ENCODE measurements at regions not wholly inside any gene's neighbourhood (a gene's known extent, or its start where the extent isn't known, plus 50 kb on each side); places are given as distances from the start of the nearest gene placed in this dataset.

- DNase-seq: no peak
Observed at GRCh38 chr2:237020090-237020489, 65.6 kb upstream of the COPS8 start.

DNA sequence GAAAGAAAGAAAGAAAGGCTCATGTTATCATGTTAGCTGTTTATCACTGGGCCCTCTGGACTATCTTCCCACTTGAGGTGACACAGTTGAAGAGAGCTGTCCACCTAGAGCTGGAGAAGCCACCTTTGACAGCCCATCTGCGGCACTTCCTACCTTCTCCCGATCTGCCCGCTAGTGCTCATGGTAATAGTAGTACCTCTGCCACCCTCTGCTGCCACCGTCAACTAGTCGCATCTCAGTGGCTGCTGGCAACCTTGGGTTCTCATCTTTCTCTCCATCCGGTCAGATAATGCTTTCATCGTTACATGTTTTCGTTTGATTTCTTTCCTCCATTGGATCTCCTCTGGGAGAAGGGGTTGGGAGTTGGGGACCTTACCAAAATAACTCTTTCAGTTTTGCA is 63.2 kb upstream of the COPS8 start:
- no peak for DNase-seq

DNA sequence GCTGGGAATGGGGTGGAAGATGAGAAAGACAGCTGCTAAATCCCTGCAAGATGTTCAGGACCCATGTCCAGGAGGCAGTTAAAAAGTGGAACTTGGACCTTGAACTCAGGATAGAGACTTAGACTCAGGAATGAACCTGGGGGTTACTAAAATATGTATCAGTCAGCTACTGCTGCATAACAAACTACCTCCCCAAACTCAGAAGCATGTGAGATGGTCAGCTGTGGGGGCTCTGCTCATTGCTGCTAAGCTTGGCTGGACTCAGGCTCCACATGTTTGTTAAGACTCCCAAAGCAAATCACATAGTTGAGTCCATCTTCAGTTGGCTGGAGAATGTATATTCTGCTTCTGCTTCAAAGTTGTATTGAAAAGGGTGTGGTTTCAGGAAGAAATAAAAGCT is 61.4 kb upstream of the COPS8 start:
- no peak for DNase-seq

GRCh38 chr2:237025090-237025865 is 60.4 kb upstream of the COPS8 start:
- DNase-seq: no peak

DNA sequence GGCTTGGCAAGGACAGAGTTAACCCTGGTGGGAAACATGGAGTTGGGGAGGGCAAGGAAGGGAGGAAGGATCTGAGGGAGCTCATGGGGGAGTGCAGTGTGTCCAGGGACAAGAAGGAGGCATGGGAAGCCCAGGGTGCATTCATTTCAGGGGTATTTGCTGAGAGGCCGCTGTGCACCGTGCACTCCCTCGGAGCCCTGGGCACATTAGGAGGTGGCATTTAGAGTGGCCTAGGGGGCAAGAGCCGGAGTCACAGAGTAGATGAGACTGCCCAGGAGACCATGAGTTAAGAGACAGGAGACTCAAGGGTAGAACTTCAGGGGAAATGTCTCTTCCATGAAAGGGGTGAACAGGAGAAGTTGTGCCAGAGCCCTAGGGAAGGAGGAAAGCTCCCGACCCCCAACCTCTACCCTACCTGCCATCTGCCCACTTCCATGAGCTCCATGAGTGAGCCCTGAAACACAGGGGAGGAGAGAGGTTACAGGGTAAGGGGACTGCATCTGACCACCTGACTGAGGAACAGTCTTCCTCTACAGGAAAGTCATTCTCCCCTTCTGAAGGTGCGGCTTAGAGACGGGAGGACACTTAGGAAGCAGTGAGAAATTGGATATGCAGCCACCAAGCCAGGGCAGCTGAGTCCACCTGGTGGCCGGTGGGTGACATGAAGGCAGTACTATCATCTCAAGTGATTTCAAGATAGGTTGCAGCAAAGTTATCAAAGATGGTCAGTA is 58.5 kb upstream of the COPS8 start:
- DNase-seq: peak; percentile 16 to 17

DNA sequence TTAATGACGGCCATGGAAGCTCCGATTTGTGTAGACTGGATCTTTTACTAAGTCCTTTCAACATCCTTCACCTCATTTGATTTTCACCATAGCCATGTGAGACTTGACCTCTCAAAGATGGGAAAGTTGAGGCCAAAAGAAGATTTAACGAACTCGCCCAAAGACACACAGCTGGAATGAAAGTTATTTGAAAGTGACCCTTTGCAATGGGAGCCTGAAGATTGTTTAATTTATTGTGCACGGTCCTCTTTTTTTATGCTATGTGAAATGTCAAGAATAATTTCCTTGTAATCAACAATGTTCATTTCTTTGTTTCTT is 58.0 kb upstream of the COPS8 start:
- DNase-seq: no peak

DNA sequence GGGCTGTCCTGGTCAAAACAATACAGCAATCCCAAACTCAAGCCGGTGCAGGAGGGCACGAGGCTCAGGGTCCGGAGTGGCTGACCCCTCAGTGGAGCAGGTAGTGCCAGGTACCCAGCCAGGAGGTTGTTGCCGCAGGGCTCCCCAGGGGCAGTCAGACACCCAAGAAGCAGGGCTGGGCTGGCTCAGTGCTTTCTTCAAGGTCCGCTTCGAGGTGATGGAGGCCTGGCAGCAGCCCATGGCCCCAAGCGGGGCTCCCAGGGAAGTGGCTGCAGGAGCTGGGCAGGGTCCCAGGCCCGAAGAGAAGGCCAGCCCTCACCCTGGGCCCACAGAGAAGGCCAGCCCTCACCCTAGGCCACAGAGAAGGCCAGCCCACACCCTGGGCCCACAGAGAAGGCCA is 55.3 kb upstream of the COPS8 start:
- no peak for DNase-seq

DNA sequence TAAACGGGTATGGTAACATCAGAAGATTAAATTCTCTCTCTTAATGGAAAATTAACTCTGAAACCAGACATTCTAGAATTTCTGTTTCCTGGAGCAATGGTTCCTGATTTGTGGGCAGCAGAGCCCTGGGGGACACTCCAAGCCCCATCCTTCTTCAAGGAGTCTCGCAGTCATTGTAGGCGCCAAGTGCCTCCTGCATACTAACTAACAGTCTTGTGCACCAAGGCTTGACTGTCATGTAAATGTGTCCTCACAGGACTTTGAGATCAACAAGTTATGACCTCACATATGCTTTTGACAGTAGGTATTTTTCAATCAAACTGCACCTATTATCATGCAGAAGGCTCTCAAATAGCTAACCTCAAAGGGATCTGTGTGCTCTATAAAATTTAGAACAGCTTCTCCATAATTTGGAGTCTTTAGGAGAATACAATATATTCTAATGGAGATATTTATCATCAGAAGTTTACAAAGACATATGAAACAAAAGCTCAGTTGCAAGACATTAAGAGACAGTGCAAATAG is 52.1 kb upstream of the COPS8 start:
- DNase-seq: no peak

DNA sequence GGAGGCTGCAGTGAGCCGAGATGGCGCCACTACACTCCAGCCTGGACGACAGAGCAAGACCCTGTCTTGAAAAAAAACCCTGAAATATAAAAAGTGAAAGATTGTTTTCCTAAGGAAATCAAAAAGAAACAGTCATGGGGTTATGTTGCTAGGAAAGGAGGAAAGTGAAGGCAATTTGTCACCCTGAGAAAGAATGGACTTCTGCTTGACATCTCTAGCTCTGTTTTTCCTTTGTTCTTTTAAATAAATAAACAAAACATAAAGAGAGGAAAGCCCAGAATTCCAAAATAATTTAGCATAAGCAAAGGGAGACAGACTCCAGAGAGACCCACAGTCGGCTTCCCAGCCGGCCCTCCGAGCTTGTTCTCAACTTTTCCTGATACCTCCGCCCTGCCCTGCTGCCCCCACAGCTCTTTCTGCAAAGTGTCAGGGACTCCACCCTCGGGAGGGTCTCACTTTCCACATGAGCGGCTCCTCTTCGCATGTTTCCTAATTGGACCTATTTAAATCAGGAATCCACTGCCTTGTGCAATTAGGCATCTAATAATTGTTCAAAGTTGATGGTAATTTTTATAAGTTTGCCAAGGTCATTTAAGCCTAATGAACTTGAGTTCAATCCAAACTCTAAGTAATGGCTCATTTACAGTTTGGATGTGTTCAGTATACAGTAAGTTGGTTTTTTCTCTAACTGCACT is 49.8 kb upstream of the COPS8 start:
- DNase-seq: no peak
